HL-60 (cell line): ENCODE measurements at regions not wholly inside any gene's neighbourhood (a gene's known extent, or its start where the extent isn't known, plus 50 kb on each side); places are given as distances from the start of the nearest gene placed in this dataset.

Experiments
- POLR2AphosphoS5 ChIP-seq: IDR thresholded peaks from 2 replicates; pipeline ENCODE4 v1.6.1; 2012; ENCODE audit warnings: low read depth
- REST ChIP-seq: IDR thresholded peaks from 2 replicates; pipeline ENCODE4 v1.6.1; 2012; ENCODE audit warnings: low read depth; ENCODE audit not compliant: insufficient replicate concordance
- TF ChIP-seq, protein P1 (sequence below): IDR thresholded peaks from one replicate; pipeline ENCODE4 v1.5.1; 2011; ENCODE audit warnings: low read length, control low read depth, inconsistent platforms; ENCODE audit not compliant: insufficient read depth

DNA sequence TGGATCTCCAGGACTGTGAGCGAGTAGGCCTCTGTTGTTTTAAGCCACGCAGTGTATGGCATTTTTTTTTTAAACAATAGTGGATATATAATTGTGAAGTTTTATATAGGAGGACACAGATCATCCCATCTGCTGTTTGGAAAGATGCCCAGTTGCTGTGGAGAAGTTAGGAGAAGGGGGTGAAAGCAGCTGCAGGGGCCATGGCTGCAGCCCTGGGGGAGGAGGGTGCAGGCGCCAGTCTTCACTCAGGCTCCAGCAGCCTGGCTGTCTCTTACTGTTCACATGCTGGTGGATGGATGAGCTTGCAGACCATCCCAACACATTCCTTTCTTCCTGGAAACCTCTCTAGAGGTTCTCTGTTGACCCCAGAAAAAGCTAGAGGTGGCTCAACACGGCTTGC, 242.3 kb downstream of the TEX29 start:
- TF ChIP-seq, protein P1, sequence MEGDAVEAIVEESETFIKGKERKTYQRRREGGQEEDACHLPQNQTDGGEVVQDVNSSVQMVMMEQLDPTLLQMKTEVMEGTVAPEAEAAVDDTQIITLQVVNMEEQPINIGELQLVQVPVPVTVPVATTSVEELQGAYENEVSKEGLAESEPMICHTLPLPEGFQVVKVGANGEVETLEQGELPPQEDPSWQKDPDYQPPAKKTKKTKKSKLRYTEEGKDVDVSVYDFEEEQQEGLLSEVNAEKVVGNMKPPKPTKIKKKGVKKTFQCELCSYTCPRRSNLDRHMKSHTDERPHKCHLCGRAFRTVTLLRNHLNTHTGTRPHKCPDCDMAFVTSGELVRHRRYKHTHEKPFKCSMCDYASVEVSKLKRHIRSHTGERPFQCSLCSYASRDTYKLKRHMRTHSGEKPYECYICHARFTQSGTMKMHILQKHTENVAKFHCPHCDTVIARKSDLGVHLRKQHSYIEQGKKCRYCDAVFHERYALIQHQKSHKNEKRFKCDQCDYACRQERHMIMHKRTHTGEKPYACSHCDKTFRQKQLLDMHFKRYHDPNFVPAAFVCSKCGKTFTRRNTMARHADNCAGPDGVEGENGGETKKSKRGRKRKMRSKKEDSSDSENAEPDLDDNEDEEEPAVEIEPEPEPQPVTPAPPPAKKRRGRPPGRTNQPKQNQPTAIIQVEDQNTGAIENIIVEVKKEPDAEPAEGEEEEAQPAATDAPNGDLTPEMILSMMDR, result no peak
- TF ChIP-seq POLR2AphosphoS5, result no peak
- no peak for TF ChIP-seq REST
